ENCODE measurements at regions not wholly inside any gene's neighbourhood (a gene's known extent, or its start where the extent isn't known, plus 50 kb on each side); places are given as distances from the start of the nearest gene placed in this dataset.

- DNase-seq (ENCODE audit: low spot score): no peak
- in situ Hi-C loops (cut with MboI; ENCODE audit: low sequenced_read_pairs, unreplicated experiment): no loop called here
- TF ChIP-seq CTCF (IDR thresholded peaks at IDR 0.05; ENCODE audit: borderline replicate concordance, control extremely low read depth, extremely low read depth, insufficient read depth, missing control alignments): no peak
Measured at GRCh38 chr4:156673483-156673882, 298.1 kb downstream of the PDGFC start.

GRCh38 chr4:156672492-156673305, 298.9 kb downstream of the PDGFC start:
- no peak for DNase-seq (ENCODE audit: low spot score)
- in situ Hi-C loops (cut with MboI; ENCODE audit: low sequenced_read_pairs, unreplicated experiment): no loop called here
- no peak for TF ChIP-seq CTCF (IDR thresholded peaks at IDR 0.05; ENCODE audit: borderline replicate concordance, control extremely low read depth, extremely low read depth, insufficient read depth, missing control alignments)

- in situ Hi-C loops (cut with MboI; ENCODE audit: low sequenced_read_pairs, unreplicated experiment): no loop called here
- no peak for TF ChIP-seq CTCF (IDR thresholded peaks at IDR 0.05; ENCODE audit: borderline replicate concordance, control extremely low read depth, extremely low read depth, insufficient read depth, missing control alignments)
- DNase-seq (ENCODE audit: low spot score): no peak
Measured at GRCh38 chr4:156665780-156666366, 305.7 kb downstream of the PDGFC start.

GRCh38 chr4:156663663-156664062, 307.9 kb downstream of the PDGFC start:
- no peak for DNase-seq (ENCODE audit: low spot score)
- in situ Hi-C loops (cut with MboI; ENCODE audit: low sequenced_read_pairs, unreplicated experiment): no loop called here
- no peak for TF ChIP-seq CTCF (IDR thresholded peaks at IDR 0.05; ENCODE audit: borderline replicate concordance, control extremely low read depth, extremely low read depth, insufficient read depth, missing control alignments)

GRCh38 chr4:156662921-156663320, 308.7 kb downstream of the PDGFC start:
- DNase-seq (ENCODE audit: low spot score): no peak
- in situ Hi-C loops (cut with MboI; ENCODE audit: low sequenced_read_pairs, unreplicated experiment): no loop called here
- TF ChIP-seq CTCF (IDR thresholded peaks at IDR 0.05; ENCODE audit: borderline replicate concordance, control extremely low read depth, extremely low read depth, insufficient read depth, missing control alignments): no peak

GRCh38 chr4:156661555-156661954, 310.0 kb downstream of the PDGFC start:
- TF ChIP-seq CTCF (IDR thresholded peaks at IDR 0.05; ENCODE audit: borderline replicate concordance, control extremely low read depth, extremely low read depth, insufficient read depth, missing control alignments): no peak
- in situ Hi-C loops (cut with MboI; ENCODE audit: low sequenced_read_pairs, unreplicated experiment): no loop called here

More at GRCh38 chr4:156661555-156661954, 310.0 kb downstream of the PDGFC start:
- DNase-seq (ENCODE audit: low spot score): no peak
